ENCODE measurements at regions not wholly inside any gene's neighbourhood (a gene's known extent, or its start where the extent isn't known, plus 50 kb on each side); places are given as distances from the start of the nearest gene placed in this dataset.

- no peak for TF ChIP-seq CTCF (IDR thresholded peaks at IDR 0.05)
- intact Hi-C loops (cut with DNase I), result loop anchor here in 2 of 10 donors (10.0 kb wide), 2 partner anchors 112 to 192 kb away; no protein-coding TSS in a partner anchor
- Histone ChIP-seq H3K4me3 (no peak overlapping the region), H3K27me3 (no peaks in the 10 kb centered on the region), H3K4me1 (peaks cover 0 to 15% (median 8%) of the 10 kb centered on the region in 9 donors), H3K9me3 (no peaks in the 10 kb centered on the region), H3K27ac (no peak overlapping the region), H3K36me3 (no peaks in the 10 kb centered on the region)
- peak; percentile 38 to 53 for DNase-seq
- 42 to 48% methylated on average over 7 of the region's 7 CpGs for WGBS, 2 donors
- peak; percentile 76 to 98 (median 85) for ATAC-seq
Observed at GRCh38 chr2:217523286-217523685, 479.5 kb downstream of the TNS1 start.

- WGBS, 2 donors, result 56 to 72% methylated on average over 2 of the region's 2 CpGs
- peak in 3 of 8 donors; percentile 14 to 54 (median 27) for ATAC-seq
- no peaks in the 10 kb centered on the region for H3K27me3 ChIP-seq
- intact Hi-C loops (cut with DNase I), result loop anchor here in 2 of 10 donors (10.0 kb wide), 2 partner anchors 113 to 193 kb away; no protein-coding TSS in a partner anchor
- no peak for DNase-seq
- peaks cover 0 to 15% (median 8%) of the 10 kb centered on the region in 9 donors for H3K4me1 ChIP-seq
- no peaks in the 10 kb centered on the region for H3K36me3 ChIP-seq
- H3K27ac ChIP-seq, result no peak overlapping the region
- no peaks in the 10 kb centered on the region for H3K9me3 ChIP-seq
- TF ChIP-seq CTCF (IDR thresholded peaks at IDR 0.05), result no peak
- no peak overlapping the region for H3K4me3 ChIP-seq
Observed at GRCh38 chr2:217521820-217522219, 481.0 kb downstream of the TNS1 start.

- Histone ChIP-seq H3K27me3 (no peaks in the 10 kb centered on the region), H3K4me1 (peaks cover 0 to 15% (median 8%) of the 10 kb centered on the region in 9 donors), H3K36me3 (no peaks in the 10 kb centered on the region), H3K27ac (no peak overlapping the region), H3K4me3 (no peak overlapping the region), H3K9me3 (no peaks in the 10 kb centered on the region)
- TF ChIP-seq CTCF (IDR thresholded peaks at IDR 0.05), result no peak
- intact Hi-C loops (cut with DNase I), result loop anchor here in 2 of 10 donors (10.0 kb wide), 2 partner anchors 114 to 194 kb away; no protein-coding TSS in a partner anchor
- WGBS, 2 donors, result 88 to 93% methylated on average over 4 of the region's 4 CpGs
- no peak for ATAC-seq
- DNase-seq, result no peak
Observed at GRCh38 chr2:217520356-217521010, 482.3 kb downstream of the TNS1 start.

GRCh38 chr2:217517402-217517801 is 485.4 kb downstream of the TNS1 start:
- H3K4me3 ChIP-seq, result no peak overlapping the region
- no peak overlapping the region for H3K27ac ChIP-seq
- ATAC-seq, result peak in 3 of 8 donors; percentile 72 to 93 (median 82)
- intact Hi-C loops (cut with DNase I), result loop anchor here in 9 of 10 donors (5.0 to 10.0 kb wide), 9 partner anchors 195 to 1003 kb away; no protein-coding TSS in a partner anchor
- no peaks in the 10 kb centered on the region for H3K27me3 ChIP-seq
- no peaks in the 10 kb centered on the region for H3K36me3 ChIP-seq
- no peaks in the 10 kb centered on the region for H3K9me3 ChIP-seq
- 72 to 73% methylated on average over 5 of the region's 5 CpGs for WGBS, 2 donors
- TF ChIP-seq CTCF (IDR thresholded peaks at IDR 0.05), result no peak
- no peak for DNase-seq
- peaks cover 0 to 10% (median 0%) of the 10 kb centered on the region in 9 donors for H3K4me1 ChIP-seq
